Colonic mucosa (tissue), 4 donors: ENCODE measurements at regions not wholly inside any gene's neighbourhood (a gene's known extent, or its start where the extent isn't known, plus 50 kb on each side); places are given as distances from the start of the nearest gene placed in this dataset.

ENCODE experiments used
- DNase-seq: peaks from one replicate; pipeline ENCODE4 v3.0.0-alpha.2; 2020
- H3K27ac ChIP-seq: fragments of 200-600 bp; one replicate; pipeline ENCODE4 v1.8.0; 2021
- H3K27me3 ChIP-seq: fragments of 200-600 bp; one replicate; pipeline ENCODE4 v1.8.0; 2021
- H3K36me3 ChIP-seq: fragments of 200-600 bp; one replicate; pipeline ENCODE4 v1.8.0; 2021
- H3K4me1 ChIP-seq: fragments of 200-600 bp; one replicate; pipeline ENCODE4 v1.8.0; 2021; ENCODE audit warnings: mild to moderate bottlenecking
- H3K4me3 ChIP-seq: fragments of 200-600 bp; one replicate; pipeline ENCODE4 v1.8.0; 2021
- H3K9ac ChIP-seq, 2 donors: one replicate each; pipeline ENCODE4 v1.7.0; 2013; ENCODE audit warnings: control low read depth in 2 of 2, low read depth in 2 of 2, low read length in 2 of 2
- H3K9me3 ChIP-seq: fragments of 200-600 bp; one replicate; pipeline ENCODE4 v1.8.0; 2021
- CTCF ChIP-seq: fragments of 200-600 bp; IDR thresholded peaks from one replicate; pipeline ENCODE4 v1.8.0; 2022; ENCODE audit warnings: antibody characterized with exemption, mild to moderate bottlenecking
- intact Hi-C: fragments of 100-400 bp; cut with DNase I; formaldehyde crosslinking; loops from one replicate; pipeline ENCODE4 v1.14.1; 2022
- donor health status: healthy.
- donor health status: DM: no; HTN: no; CAD: no.
- donor health status: DM: no; HTN: no; CAD: no.

- Histone ChIP-seq H3K27me3 (no peaks in the 10 kb centered on the region), H3K27ac (no peak overlapping the region), H3K36me3 (no peaks in the 10 kb centered on the region), H3K4me3 (no peak overlapping the region), H3K4me1 (no peaks in the 10 kb centered on the region), H3K9ac (no peak overlapping the region), H3K9me3 (no peaks in the 10 kb centered on the region)
- no peak for TF ChIP-seq CTCF
- intact Hi-C loops, result no loop called here
- no peak for DNase-seq
These were observed 82.9 kb downstream of the ZNF737 start for GRCh38 chr19:20482721-20483120.

GRCh38 chr19:20481736-20482135, 83.8 kb downstream of the ZNF737 start:
- Histone ChIP-seq H3K9me3 (no peaks in the 10 kb centered on the region), H3K36me3 (no peaks in the 10 kb centered on the region), H3K4me3 (no peak overlapping the region), H3K9ac (no peak overlapping the region), H3K4me1 (no peaks in the 10 kb centered on the region), H3K27me3 (no peaks in the 10 kb centered on the region), H3K27ac (no peak overlapping the region)
- no peak for TF ChIP-seq CTCF
- DNase-seq, result no peak
- intact Hi-C loops, result no loop called here

GRCh38 chr19:20479483-20479882, 86.1 kb downstream of the ZNF737 start:
- no peaks in the 10 kb centered on the region for H3K9me3 ChIP-seq
- no peak overlapping the region for H3K27ac ChIP-seq
- H3K4me3 ChIP-seq, result no peak overlapping the region
- H3K36me3 ChIP-seq, result no peaks in the 10 kb centered on the region
- no peaks in the 10 kb centered on the region for H3K4me1 ChIP-seq
- no peak overlapping the region for H3K9ac ChIP-seq
- DNase-seq, result no peak
- no peak for TF ChIP-seq CTCF
- intact Hi-C loops, result no loop called here
- H3K27me3 ChIP-seq, result no peaks in the 10 kb centered on the region

GRCh38 chr19:20478936-20479335, 86.6 kb downstream of the ZNF737 start:
- Histone ChIP-seq H3K27ac (no peak overlapping the region), H3K4me3 (no peak overlapping the region), H3K9me3 (no peaks in the 10 kb centered on the region), H3K4me1 (no peaks in the 10 kb centered on the region), H3K27me3 (no peaks in the 10 kb centered on the region), H3K9ac (no peak overlapping the region), H3K36me3 (no peaks in the 10 kb centered on the region)
- intact Hi-C loops, result no loop called here
- TF ChIP-seq CTCF, result no peak
- no peak for DNase-seq

GRCh38 chr19:20472854-20473253, 92.7 kb downstream of the ZNF737 start:
- H3K36me3 ChIP-seq, result no peaks in the 10 kb centered on the region
- intact Hi-C loops, result no loop called here
- no peak overlapping the region for H3K27ac ChIP-seq
- TF ChIP-seq CTCF, result no peak
- no peaks in the 10 kb centered on the region for H3K9me3 ChIP-seq
- DNase-seq, result no peak
- H3K4me1 ChIP-seq, result no peaks in the 10 kb centered on the region
- no peak overlapping the region for H3K9ac ChIP-seq
- H3K27me3 ChIP-seq, result no peaks in the 10 kb centered on the region
- no peak overlapping the region for H3K4me3 ChIP-seq

- no peak overlapping the region for H3K9ac ChIP-seq
- H3K36me3 ChIP-seq, result no peaks in the 10 kb centered on the region
- no peaks in the 10 kb centered on the region for H3K9me3 ChIP-seq
- H3K4me1 ChIP-seq, result no peaks in the 10 kb centered on the region
- DNase-seq, result no peak
- no peak overlapping the region for H3K27ac ChIP-seq
- no peak for TF ChIP-seq CTCF
- no peaks in the 10 kb centered on the region for H3K27me3 ChIP-seq
- intact Hi-C loops, result no loop called here
- no peak overlapping the region for H3K4me3 ChIP-seq
These were observed 94.2 kb downstream of the ZNF737 start for GRCh38 chr19:20471431-20471830.
